HG03378 (cell line): ENCODE measurements at regions not wholly inside any gene's neighbourhood (a gene's known extent, or its start where the extent isn't known, plus 50 kb on each side); places are given as distances from the start of the nearest gene placed in this dataset.

Experiments
- ATAC-seq: cut with Tn5 transposase; IDR thresholded peaks from one replicate; pipeline ENCODE4 v1.9.1; 2021; ENCODE audit warnings: mild to moderate bottlenecking, moderate library complexity; ENCODE audit not compliant: unreplicated experiment

GRCh38 chr10:44064987-44065787 lies 319.7 kb downstream of the CXCL12 start:
- no peak for ATAC-seq

DNA sequence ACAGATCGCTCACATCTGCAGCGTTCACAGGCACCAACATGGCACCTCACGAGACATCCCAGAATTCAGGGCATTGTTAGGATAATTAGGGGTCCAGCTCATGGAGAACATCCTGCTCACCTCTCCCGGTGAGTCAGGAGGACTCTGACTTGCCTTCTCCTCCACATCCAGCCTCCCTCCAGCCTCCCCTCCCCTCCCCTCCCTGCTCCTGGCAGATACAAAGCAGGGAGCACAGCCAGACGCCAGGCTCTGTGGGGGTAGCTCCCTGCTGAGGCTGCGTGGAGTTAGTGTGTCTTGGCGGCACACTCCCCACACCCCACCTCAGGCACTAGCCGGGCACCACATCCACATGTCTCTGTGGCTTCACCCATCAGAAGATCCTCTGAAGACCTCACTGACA lies 320.6 kb downstream of the CXCL12 start:
- ATAC-seq: no peak

GRCh38 chr10:44063686-44064085 lies 321.2 kb downstream of the CXCL12 start:
- no peak for ATAC-seq

DNA sequence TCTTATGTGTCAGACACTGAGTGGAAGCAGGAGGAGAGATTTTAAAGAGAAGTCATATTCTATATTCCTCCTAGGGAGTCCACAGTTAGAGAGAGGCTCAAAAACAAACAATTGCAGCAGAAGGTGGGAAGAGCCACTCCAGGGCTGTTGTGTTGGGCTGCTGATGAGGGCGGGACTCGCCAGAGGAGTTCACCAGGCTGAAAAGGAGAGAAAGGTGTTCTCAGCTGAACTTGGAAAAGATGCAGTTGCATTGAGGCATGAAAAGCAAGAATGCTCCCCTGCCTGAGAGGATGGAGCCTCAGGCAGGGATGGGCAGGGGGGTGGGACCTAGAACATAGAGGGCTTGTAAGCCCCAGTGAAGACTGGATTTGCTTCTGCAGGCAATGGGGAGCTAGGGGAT lies 324.2 kb downstream of the CXCL12 start:
- no peak for ATAC-seq

DNA sequence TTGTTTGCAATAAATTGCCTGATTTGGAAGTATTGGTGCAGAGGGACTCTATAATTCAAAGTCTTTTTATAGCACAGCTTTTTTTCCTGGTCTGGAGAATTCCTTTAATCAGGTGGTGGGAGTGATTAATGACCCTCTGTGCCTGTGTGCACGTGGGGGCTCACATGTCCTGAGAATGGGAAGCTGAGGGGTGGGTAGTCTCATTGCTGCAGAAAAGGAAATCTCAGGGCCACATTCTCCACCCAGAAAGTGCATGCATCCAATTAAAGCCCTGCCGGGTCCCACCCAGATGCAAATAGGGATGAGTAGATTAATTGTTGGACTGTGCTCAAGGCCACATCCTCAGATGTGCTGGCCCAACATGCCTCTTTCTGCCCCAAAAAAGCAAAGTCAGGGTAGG lies 324.7 kb downstream of the CXCL12 start:
- ATAC-seq: no peak

DNA sequence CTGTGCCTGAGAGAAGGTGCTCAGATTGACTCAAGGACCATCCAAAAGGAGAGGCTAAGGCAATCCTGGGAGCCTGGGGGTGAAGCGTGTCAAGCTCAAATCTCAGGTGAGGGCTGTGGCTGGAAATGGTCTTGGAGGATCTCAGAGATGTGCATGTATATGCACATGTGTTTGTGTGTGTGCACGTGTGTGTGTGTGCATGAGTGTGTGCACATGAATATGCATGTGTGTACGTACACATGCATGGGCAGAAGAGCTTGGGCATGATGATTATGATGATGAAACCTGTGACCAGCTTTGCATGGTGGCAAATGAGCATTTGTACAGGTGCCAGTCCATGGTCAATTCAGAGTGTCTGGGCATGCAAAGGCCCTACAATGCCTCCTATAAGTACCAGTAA lies 326.6 kb downstream of the CXCL12 start:
- no peak for ATAC-seq

DNA sequence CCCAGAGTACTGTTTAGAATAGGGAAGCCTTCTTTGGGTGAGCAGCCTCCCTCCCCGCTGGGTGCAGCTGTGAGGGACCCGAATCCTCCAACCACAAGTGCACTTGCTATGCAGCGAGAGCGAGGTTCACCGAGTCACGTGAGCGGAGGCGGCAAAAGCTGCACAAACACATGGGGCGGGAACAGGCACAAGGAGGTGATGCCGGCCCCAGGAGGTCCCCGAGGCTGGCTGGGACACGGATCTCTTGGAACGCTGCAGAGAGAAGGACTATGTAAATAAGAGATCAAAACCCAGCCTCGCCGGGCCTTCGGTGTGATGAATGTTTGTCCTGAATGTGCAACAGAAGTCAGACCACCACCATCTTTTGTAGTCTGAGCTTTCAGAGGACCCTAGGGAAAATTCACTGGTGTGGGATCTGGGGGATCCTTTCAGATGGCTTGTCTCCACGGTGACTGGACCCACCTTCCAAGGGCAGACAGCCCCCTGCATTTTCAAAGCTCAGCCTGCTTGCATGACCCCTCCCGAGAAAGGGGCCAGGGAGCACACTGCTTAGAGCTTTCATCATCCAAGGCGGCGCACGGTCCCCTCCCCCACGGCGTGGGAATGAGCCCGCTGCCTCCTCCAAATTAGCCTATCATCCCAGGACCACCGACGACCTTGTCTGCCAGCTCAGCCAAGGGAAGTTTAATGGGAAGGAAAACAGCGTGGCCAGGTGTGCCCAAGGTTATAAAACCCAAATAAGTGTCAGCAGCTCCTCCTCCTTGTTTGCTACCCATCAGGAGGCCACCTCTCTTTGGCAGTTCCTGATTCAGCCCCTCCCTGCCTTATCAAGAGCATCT lies 327.7 kb downstream of the CXCL12 start:
- no peak for ATAC-seq

DNA sequence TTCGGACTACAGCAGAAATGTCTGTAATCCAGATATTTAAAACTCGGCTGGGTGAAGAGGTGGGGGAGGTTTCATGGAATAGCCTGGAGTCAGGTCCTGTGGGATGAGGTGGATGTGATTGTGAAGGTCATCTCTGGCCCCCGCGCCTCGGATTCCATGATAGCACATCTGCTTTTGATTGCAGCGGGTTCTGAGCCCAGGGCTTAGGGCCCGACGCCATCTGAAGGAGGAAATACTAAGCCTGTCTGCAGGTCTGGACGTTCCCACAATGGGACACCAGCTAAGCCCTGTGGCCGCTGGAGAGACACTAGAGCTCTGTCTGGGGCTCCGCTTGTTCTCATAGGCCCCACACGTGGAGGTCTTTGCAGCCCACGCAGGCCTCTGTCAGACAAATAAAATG lies 328.7 kb downstream of the CXCL12 start:
- no peak for ATAC-seq

DNA sequence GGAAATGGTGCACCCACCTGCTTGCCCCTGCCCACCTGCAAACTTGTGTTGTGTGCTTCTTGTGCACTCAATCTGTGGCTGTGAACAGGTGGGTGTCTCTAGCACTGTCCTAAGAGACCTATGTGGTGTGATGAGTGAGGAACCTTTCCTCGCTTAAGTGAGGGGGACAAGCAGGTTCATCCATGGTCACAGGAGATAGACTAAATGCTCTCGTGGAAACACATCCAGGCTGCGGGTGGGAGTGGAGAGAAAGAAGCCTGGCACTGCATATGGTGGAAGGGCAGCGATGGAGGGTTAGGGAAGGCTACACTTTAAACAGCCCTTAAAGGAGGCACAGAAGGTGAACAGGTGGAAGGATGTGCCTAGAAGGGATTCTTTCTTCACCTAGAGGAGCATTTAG lies 330.9 kb downstream of the CXCL12 start:
- no peak for ATAC-seq

GRCh38 chr10:44053391-44053790 lies 331.5 kb downstream of the CXCL12 start:
- ATAC-seq: no peak

GRCh38 chr10:44051584-44052385 lies 333.1 kb downstream of the CXCL12 start:
- ATAC-seq: no peak

DNA sequence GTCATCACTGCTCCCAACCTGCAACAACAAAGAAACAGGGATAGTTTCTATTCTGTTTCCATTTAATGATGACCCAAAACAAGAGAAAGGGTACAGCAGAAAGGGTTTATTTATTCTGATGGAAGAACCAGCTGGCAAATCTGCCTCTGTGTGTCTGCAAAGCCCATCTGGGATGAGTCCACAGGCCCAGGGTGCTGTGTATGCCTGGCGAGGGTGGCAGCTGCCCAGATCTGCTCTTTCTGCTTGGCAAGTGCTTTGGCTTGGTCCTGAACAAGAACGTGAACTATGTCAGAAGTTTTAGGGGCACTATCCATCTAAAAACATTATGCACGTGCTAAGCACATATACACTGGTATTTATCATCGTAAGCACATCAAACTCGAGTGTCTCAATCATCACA lies 333.8 kb downstream of the CXCL12 start:
- ATAC-seq: no peak

DNA sequence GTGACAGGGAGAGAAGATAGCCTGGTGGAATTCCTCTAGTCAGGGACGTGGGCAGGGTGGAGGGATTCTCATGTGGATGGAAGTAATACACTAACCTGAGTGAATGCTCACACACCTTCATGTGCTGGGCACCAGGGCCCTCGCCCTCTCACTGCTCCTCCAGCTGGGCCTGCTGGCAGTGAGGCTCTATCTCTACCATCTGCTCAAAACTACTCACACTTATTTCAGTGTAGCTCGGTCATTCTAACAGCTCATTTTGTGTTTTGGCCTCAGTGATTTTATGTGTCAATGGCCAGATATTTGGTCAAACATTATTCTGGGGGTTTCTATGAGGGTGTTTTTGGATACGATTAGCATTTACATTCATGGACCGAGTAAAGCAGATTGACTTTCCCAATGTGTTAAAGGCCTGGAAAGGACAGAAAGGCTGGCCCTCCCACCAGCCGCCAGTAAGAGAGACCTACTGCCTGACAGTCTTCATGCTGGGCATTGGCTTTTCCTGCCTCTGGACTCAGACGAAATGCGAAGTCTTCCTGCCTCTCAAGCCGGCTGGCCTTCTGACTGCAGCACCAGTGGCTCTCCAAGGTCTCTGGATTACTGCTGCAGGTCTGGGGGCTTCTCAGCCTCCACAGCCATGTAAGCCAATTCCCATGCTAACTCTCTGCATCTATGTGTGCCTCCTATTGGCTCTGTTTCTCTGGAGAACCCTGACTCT lies 335.4 kb downstream of the CXCL12 start:
- ATAC-seq: no peak

DNA sequence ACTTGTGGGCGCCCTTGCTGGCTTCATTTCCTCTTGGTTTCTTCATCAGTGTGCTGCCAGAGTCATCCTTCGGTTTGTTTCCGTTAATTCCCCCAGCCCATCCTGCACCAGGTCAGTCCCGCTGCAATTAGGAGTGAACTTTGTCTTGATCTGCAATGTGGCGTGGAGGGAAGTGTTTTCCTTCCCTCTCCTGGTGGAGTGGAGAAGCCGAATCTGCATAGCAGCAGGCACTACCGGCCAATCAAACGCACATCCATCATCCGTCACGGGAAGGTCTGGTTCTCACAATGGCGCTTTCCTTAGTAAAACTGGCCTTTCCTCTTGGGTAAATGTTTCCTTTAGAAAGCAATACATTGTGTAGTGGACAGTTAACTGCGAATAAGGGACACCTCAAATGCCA lies 337.5 kb downstream of the CXCL12 start:
- ATAC-seq: no peak

- ATAC-seq: no peak
These were observed 338.3 kb downstream of the CXCL12 start for GRCh38 chr10:44046605-44047004.

GRCh38 chr10:44045020-44045419 lies 339.9 kb downstream of the CXCL12 start:
- no peak for ATAC-seq

GRCh38 chr10:44044549-44044948 lies 340.3 kb downstream of the CXCL12 start:
- no peak for ATAC-seq

GRCh38 chr10:44043646-44044375 lies 341.1 kb downstream of the CXCL12 start:
- no peak for ATAC-seq

DNA sequence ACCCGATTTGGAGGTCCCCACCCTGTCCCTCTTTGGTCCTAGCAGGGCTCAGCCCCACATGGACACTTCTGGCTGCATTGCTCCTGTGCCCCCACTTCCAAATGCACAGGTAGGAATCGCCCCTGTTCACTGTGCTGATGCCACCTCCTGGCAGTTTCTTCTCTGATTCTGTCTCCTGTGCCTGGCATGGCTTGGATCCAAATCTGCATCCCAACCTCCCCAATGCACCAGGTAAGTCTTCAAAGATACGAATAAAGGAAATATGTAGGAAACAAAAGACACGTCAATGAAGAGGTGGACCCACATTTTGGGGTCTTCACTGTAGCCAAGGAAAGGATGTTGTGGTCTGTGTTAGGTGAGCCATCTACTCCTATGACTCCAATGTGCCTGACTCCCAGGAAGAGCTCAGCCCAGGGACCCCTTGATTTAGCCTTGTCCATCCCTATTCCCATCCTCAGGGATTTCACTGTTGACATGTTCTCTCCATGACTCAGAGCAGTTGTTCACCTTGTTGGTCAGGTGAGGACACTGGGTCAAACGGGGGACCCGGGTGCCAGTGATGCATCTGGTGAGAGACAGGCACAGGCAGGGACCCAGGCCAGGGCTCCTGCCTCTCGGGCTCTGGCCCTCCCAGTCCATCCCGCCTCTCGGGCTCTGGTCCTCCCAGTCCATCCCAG lies 341.8 kb downstream of the CXCL12 start:
- ATAC-seq: no peak
